ENCODE measurements at regions not wholly inside any gene's neighbourhood (a gene's known extent, or its start where the extent isn't known, plus 50 kb on each side); places are given as distances from the start of the nearest gene placed in this dataset.

- TF ChIP-seq, protein P1, sequence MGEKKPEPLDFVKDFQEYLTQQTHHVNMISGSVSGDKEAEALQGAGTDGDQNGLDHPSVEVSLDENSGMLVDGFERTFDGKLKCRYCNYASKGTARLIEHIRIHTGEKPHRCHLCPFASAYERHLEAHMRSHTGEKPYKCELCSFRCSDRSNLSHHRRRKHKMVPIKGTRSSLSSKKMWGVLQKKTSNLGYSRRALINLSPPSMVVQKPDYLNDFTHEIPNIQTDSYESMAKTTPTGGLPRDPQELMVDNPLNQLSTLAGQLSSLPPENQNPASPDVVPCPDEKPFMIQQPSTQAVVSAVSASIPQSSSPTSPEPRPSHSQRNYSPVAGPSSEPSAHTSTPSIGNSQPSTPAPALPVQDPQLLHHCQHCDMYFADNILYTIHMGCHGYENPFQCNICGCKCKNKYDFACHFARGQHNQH (CRISPR knock-in tag; IDR thresholded peaks at IDR 0.05) = no peak
- TF ChIP-seq PCBP2 (optimal IDR thresholded peaks at IDR 0.05; ENCODE audit: low read depth, low read length, poor library complexity, severe bottlenecking) (no peak), CHD4 (IDR thresholded peaks at IDR 0.05; ENCODE audit: borderline replicate concordance, low read length) (no peak), KLF9 (CRISPR knock-in tag; IDR thresholded peaks at IDR 0.05; ENCODE audit: low read depth) (no peak), NFE2L2 (IDR thresholded peaks at IDR 0.05; ENCODE audit: low read length) (no peak)
Measured at GRCh38 chr3:162702768-162703385, 1206.3 kb downstream of the OTOL1 start (continued).

DNA sequence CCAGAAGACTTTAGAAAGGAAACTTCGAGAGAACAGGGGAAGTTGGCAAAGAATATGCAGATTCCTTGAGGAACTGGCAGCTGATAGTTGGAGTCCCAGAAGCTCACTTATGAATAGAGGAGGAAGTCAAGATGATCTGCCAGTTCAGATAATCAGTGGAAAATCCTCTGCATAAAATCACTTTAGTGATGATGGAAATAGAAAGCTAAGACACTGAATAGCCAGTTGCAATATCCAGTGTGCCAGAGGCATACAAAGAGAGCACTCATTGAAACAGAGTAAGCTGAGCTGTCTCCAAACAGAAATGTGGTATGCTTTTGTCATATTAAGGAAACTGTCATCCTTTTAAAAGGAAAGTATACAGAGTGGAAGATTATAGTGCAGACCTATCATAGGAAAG is 1207.6 kb downstream of the OTOL1 start:
- no peak overlapping the region for H2AFZ ChIP-seq (ENCODE audit: low read length)
- no peak overlapping the region for H3K27ac ChIP-seq (ENCODE audit: extremely low read length, insufficient read depth, low read length)
- POLR2A ChIA-PET = no interaction called here
- TF ChIP-seq ZBTB43 (CRISPR knock-in tag; conservative IDR thresholded peaks at IDR 0.05) = no peak
- no peak for TF ChIP-seq ZNF512B (CRISPR knock-in tag; IDR thresholded peaks at IDR 0.05; ENCODE audit: borderline replicate concordance)
- no peak for TF ChIP-seq SRY (CRISPR knock-in tag; IDR thresholded peaks at IDR 0.05)
- no peak for TF ChIP-seq ZNF83 (CRISPR knock-in tag; IDR thresholded peaks at IDR 0.05; ENCODE audit: borderline replicate concordance)
- TF ChIP-seq NPAS2 (CRISPR knock-in tag; IDR thresholded peaks at IDR 0.05; ENCODE audit: borderline replicate concordance) = no peak
- no peak for TF ChIP-seq ZNF274 (CRISPR knock-in tag; IDR thresholded peaks at IDR 0.05)
- TF ChIP-seq ZNF235 (CRISPR knock-in tag; IDR thresholded peaks at IDR 0.05; ENCODE audit: borderline replicate concordance) = no peak
- TF ChIP-seq ZNF18 (CRISPR knock-in tag; IDR thresholded peaks at IDR 0.05; ENCODE audit: insufficient replicate concordance) = no peak
- BruUV-seq (replicated peaks) = no TSS peak
- H3K4me2 ChIP-seq (ENCODE audit: low read depth, low read length) = no peak overlapping the region
- H3K36me3 ChIP-seq (replicated peaks in 1 of 2; ENCODE audit: control insufficient read depth in 1 of 2, insufficient read depth in 2 of 2, low read length in 2 of 2) = no peaks in the 10 kb centered on the region
- no peaks in the 10 kb centered on the region for H3K9me3 ChIP-seq (ENCODE audit: low read length)
- no peaks in the 10 kb centered on the region for H3K4me1 ChIP-seq (ENCODE audit: insufficient read depth, low read length)
- in situ Hi-C loops (cut with HindIII; ENCODE audit: extremely low pct_ligation_motif_present, low pct_unique_long_range_greater_than_20kb) = no loop called here
- no peaks in the 10 kb centered on the region for H4K20me1 ChIP-seq (ENCODE audit: insufficient read depth, low read length)
- WGBS (ENCODE audit: low lambda C conversion rate) = 8% methylated on average over 1 of the region's 1 CpG
- H3K79me2 ChIP-seq (ENCODE audit: insufficient read depth, low read length) = no peaks in the 10 kb centered on the region
- no peak for DNase-seq (ENCODE audit: low spot score)
- FAIRE-seq = no peak
- CTCF ChIA-PET (ENCODE audit: low intra/inter-chr PET ratio, low total read pairs) = no interaction called here
- intact Hi-C loops (cut with micrococcal nuclease; ENCODE audit: unreplicated experiment) = no loop called here
- no peak overlapping the region for H3K4me3 ChIP-seq (replicated peaks in 1 of 3; ENCODE audit: insufficient read depth in 1 of 3, low read depth in 2 of 3, low read length in 3 of 3)
- no peaks in the 10 kb centered on the region for H3K27me3 ChIP-seq (ENCODE audit: control insufficient read depth in 1 of 2, insufficient read depth in 2 of 2, low read length in 2 of 2)
- H3K9ac ChIP-seq (ENCODE audit: insufficient read depth, low read depth, low read length) = no peak overlapping the region
- no peak for ATAC-seq

Measured in HepG2 (cell line).